Esophagus squamous epithelium (tissue), 4 donors: ENCODE measurements at regions not wholly inside any gene's neighbourhood (a gene's known extent, or its start where the extent isn't known, plus 50 kb on each side); places are given as distances from the start of the nearest gene placed in this dataset.

Experiments
- POLR2A ChIP-seq, 4 donors: fragments of 450-650 bp; IDR thresholded peaks; one replicate each; pipeline ENCODE4 v1.6.1; 2017; ENCODE audit warnings: antibody characterized with exemption in 4 of 4, mild to moderate bottlenecking in 4 of 4, moderate library complexity in 3 of 4
- TF ChIP-seq, protein P1 (sequence below), 6 experiments: fragments of 450-650 bp in 4 of 6; fragments of 200-600 bp in 2 of 6; sonication (generic) in 2 of 6; IDR thresholded peaks; one replicate each; pipeline ENCODE4 v1.5.1; 2016 to 2019; ENCODE audit warnings: antibody characterized with exemption in 6 of 6, mild to moderate bottlenecking in 4 of 6, moderate library complexity in 4 of 6

DNA sequence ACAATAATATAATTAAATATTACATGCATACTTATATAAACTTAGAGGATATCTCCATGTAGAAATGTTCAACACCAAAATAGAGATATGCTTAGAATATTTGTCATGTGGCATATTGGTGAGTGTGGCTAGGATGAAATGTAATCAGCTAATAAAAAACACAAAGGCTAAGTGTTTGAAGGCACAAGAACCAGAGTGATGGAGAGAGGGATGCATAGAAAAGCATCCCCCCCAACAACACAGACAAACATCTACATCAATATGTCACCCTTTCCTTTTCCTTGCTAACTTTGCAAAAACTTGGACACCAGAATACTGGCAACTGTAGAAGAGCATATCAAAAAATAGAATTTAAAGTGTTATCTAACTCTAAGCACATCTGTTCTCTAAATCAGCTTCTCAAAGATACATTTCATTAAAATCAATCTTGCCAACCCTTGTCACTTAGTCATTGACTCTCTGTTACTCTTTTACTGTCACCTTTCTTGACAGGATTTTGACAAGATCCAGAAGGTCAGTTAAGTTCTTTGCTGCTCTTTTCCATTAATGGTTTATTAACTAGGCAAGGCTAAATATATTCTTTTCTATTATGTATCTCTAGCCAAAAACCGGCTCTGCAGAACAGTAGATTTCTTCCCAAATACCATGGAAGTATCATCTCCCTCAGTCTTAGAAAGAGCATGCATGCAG, 695.9 kb downstream of the OTOL1 start:
- TF ChIP-seq, protein P1, sequence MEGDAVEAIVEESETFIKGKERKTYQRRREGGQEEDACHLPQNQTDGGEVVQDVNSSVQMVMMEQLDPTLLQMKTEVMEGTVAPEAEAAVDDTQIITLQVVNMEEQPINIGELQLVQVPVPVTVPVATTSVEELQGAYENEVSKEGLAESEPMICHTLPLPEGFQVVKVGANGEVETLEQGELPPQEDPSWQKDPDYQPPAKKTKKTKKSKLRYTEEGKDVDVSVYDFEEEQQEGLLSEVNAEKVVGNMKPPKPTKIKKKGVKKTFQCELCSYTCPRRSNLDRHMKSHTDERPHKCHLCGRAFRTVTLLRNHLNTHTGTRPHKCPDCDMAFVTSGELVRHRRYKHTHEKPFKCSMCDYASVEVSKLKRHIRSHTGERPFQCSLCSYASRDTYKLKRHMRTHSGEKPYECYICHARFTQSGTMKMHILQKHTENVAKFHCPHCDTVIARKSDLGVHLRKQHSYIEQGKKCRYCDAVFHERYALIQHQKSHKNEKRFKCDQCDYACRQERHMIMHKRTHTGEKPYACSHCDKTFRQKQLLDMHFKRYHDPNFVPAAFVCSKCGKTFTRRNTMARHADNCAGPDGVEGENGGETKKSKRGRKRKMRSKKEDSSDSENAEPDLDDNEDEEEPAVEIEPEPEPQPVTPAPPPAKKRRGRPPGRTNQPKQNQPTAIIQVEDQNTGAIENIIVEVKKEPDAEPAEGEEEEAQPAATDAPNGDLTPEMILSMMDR (IDR thresholded peaks at IDR 0.05): no peak
- no peak for TF ChIP-seq POLR2A (IDR thresholded peaks at IDR 0.05)
